ENCODE measurements at regions not wholly inside any gene's neighbourhood (a gene's known extent, or its start where the extent isn't known, plus 50 kb on each side); places are given as distances from the start of the nearest gene placed in this dataset.

DNA sequence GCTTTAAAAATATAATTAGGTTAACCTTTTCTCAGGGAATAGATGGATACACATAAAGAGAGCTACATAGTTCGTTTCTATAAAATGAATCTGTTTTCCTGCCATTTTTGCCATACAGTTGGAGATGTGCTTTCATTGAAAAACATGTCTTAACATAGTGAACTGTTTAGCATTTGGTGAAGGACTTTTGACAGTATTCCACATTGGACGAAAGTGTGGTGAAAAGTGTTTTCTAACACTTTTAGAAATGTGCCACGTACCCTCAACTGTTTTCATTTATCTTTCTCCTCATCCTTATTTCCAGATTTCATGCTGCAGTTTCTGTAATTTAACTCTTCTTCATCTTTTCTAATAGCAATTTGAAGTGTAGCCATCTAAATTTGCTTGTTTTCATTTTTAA, 249.1 kb upstream of the MTNR1B start:
- H3K36me3 ChIP-seq: no peaks in the 10 kb centered on the region
- H3K9me3 ChIP-seq: no peaks in the 10 kb centered on the region
- no peak overlapping the region for H3K4me3 ChIP-seq
- TF ChIP-seq, protein P1, sequence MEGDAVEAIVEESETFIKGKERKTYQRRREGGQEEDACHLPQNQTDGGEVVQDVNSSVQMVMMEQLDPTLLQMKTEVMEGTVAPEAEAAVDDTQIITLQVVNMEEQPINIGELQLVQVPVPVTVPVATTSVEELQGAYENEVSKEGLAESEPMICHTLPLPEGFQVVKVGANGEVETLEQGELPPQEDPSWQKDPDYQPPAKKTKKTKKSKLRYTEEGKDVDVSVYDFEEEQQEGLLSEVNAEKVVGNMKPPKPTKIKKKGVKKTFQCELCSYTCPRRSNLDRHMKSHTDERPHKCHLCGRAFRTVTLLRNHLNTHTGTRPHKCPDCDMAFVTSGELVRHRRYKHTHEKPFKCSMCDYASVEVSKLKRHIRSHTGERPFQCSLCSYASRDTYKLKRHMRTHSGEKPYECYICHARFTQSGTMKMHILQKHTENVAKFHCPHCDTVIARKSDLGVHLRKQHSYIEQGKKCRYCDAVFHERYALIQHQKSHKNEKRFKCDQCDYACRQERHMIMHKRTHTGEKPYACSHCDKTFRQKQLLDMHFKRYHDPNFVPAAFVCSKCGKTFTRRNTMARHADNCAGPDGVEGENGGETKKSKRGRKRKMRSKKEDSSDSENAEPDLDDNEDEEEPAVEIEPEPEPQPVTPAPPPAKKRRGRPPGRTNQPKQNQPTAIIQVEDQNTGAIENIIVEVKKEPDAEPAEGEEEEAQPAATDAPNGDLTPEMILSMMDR (IDR thresholded peaks at IDR 0.05): no peak
- intact Hi-C loops (cut with DNase I): no loop called here
- H3K27ac ChIP-seq: no peak overlapping the region
- H3K27me3 ChIP-seq: no peaks in the 10 kb centered on the region
- H3K4me1 ChIP-seq: no peaks in the 10 kb centered on the region
- DNase-seq (ENCODE audit: low spot score in 2 of 2): no peak

DNA sequence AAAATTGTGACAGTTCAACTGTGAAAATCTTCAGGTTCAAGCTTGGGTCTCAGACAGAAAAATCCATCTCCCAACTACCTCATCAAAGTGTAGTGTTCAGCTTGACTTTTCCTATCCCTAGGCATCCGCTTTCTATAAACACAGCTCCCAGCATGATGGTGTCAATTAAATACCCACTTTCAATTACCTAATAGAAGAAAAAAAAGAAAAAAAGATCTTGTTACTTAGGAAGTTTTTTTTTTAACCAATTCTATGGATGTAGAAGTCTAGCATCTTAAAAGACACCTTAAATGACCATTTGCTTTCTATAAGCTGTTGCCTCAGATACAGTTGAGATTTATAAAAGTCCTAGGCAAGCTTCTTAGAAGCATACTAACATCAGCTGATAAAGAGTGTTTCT, 244.1 kb upstream of the MTNR1B start:
- Histone ChIP-seq H3K4me3 (no peak overlapping the region), H3K9me3 (no peaks in the 10 kb centered on the region), H3K36me3 (no peaks in the 10 kb centered on the region), H3K27ac (no peak overlapping the region), H3K27me3 (no peaks in the 10 kb centered on the region), H3K4me1 (no peaks in the 10 kb centered on the region)
- intact Hi-C loops (cut with DNase I): no loop called here
- TF ChIP-seq, protein P1 (IDR thresholded peaks at IDR 0.05): no peak
- no peak for DNase-seq (ENCODE audit: low spot score in 2 of 2)

DNA sequence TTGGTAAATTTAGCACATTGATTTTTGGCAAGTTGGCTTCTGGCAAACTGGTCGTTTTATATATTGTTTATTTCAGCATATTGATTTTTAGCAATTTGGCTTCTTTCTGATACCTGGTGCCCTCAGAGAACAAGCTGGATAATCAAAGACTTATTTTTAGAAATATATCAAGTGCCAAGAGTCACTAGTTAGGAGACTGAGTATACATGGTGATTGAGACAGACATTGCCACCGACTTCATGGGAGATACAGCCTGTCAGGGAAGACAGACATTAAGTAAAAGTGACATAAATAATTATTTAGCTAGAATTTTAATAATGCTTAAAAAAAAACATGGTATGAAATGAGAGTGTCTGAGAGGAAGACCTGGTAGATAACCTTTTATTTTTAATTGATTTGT, 242.3 kb upstream of the MTNR1B start:
- Histone ChIP-seq H3K9me3 (no peaks in the 10 kb centered on the region), H3K27me3 (no peaks in the 10 kb centered on the region), H3K4me3 (no peak overlapping the region), H3K36me3 (no peaks in the 10 kb centered on the region), H3K27ac (no peak overlapping the region), H3K4me1 (no peaks in the 10 kb centered on the region)
- intact Hi-C loops (cut with DNase I): no loop called here
- TF ChIP-seq, protein P1 (IDR thresholded peaks at IDR 0.05): no peak
- no peak for DNase-seq (ENCODE audit: low spot score in 2 of 2)

DNA sequence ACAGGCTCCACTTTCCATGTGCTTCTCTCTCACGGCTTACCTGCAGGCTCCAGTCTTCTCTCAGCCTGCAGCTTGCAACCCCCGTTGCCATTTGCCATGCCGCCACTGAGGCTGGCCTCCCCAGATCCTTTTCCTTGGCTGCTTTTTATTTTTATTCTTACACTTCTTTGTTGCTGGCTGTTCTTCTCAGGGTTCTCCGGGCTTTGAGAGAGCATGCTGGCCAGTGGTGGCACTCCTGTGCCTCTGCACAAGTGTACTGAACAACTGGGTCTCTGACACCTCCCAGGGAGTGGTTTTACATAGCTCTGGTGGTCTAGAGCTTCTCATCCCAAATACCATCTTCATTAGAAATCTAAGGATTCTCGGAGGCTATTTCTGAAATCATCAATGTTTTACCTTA, 241.7 kb upstream of the MTNR1B start:
- Histone ChIP-seq H3K27me3 (no peaks in the 10 kb centered on the region), H3K4me3 (no peak overlapping the region), H3K4me1 (no peaks in the 10 kb centered on the region), H3K27ac (no peak overlapping the region), H3K36me3 (no peaks in the 10 kb centered on the region), H3K9me3 (no peaks in the 10 kb centered on the region)
- TF ChIP-seq, protein P1 (IDR thresholded peaks at IDR 0.05): no peak
- DNase-seq (ENCODE audit: low spot score in 2 of 2): no peak
- intact Hi-C loops (cut with DNase I): no loop called here

DNA sequence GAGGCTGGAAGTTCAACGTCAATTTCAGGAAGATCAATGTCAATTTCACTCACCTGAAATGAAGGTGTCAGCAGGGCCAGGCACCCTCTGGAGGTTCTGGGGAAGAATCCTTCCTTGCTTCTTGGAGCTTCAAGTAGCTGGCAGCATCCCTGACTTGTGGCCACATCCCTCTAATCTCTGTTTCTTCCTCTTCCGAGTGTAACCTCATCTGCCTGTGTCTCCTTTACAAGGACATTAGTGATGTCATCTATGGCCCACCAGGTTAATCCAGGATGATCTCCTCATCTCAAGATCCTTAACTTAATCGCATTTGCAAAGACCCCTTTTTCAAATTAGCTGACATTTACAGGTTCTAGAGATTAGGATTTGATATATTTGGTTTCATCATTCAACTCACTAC, 240.8 kb upstream of the MTNR1B start:
- H3K36me3 ChIP-seq: no peaks in the 10 kb centered on the region
- H3K27ac ChIP-seq: no peak overlapping the region
- H3K9me3 ChIP-seq: no peaks in the 10 kb centered on the region
- TF ChIP-seq, protein P1 (IDR thresholded peaks at IDR 0.05): no peak
- H3K4me1 ChIP-seq: no peaks in the 10 kb centered on the region
- intact Hi-C loops (cut with DNase I): no loop called here
- H3K27me3 ChIP-seq: no peaks in the 10 kb centered on the region
- no peak overlapping the region for H3K4me3 ChIP-seq
- no peak for DNase-seq (ENCODE audit: low spot score in 2 of 2)

DNA sequence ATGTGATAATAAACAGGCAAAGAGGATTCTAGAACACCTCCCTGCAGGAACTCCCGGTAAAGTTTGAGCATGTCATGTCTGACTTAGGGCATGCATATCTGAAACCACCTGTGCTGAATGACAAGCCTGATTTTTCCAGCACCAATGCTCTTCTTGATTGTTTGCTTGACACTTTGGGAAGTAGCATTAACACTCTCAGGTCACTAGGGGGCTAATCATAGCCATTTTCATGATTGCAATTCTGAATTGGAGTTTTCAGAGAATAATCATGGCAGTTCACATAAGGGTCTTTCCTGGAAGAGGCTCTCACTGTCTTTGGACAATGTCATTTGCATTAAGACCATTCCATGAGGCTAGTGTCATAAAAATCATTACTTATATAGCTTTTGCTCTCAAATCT, 234.4 kb upstream of the MTNR1B start:
- Histone ChIP-seq H3K36me3 (no peaks in the 10 kb centered on the region), H3K27me3 (no peaks in the 10 kb centered on the region), H3K4me3 (no peak overlapping the region), H3K27ac (no peak overlapping the region), H3K9me3 (no peaks in the 10 kb centered on the region), H3K4me1 (no peaks in the 10 kb centered on the region)
- TF ChIP-seq, protein P1 (IDR thresholded peaks at IDR 0.05): peak in 1 of 3 experiments; percentile 5
- intact Hi-C loops (cut with DNase I): no loop called here
- DNase-seq (ENCODE audit: low spot score in 2 of 2): no peak

Measured in ascending aorta (tissue), 2 donors.